ENCODE measurements at regions not wholly inside any gene's neighbourhood (a gene's known extent, or its start where the extent isn't known, plus 50 kb on each side); places are given as distances from the start of the nearest gene placed in this dataset.

DNA sequence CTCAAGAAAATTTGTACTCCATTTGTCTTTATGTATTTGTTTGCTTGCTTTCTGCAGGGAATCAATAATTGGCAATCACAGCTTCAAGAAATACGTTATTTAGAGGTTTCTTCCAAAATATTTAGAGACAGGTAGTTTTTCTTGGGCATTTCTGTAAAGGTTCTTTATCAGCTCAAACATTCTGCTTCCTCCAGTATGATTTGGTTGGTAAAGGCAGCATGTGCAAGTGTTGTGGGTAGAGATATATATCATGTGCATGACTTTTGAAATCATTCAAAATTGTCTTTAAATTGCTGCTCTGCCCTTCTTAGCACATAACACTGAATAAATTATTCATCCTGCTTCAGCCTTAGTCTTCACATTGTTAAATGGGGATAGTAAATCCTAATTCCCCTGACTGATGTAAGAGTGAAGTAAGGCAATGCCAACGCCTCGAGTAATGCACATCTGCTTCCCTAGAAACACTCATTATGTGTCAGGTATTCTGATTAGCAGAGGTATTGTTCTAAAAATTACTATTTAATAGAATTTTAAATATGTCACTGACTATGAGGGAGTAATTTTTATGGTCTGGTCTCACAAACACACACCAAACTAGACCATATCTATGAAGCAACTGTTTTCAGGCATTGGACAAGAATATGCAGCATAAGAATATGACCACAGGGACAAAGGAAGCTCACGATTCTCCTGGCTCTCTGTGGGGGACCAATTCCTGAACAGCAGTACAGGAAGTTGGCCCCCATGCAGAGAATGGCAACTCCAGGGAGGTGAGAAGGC, 77.3 kb upstream of the AKR1E2 start:
- Histone ChIP-seq H3K4me3 (ENCODE audit: low read depth in 1 of 3, low read length in 3 of 3) (no peak overlapping the region), H3K9me3 (ENCODE audit: control insufficient read depth in 4 of 4, low read length in 3 of 4) (no peaks in the 10 kb centered on the region), H3K27ac (ENCODE audit: low read depth in 1 of 2, low read length in 2 of 2) (no peak overlapping the region), H3K9ac (ENCODE audit: low read depth in 1 of 2, low read length in 2 of 2) (no peak overlapping the region), H3K4me1 (ENCODE audit: control insufficient read depth in 4 of 4, insufficient read depth in 4 of 4, low read length in 3 of 4) (no peaks in the 10 kb centered on the region), H3K36me3 (ENCODE audit: control insufficient read depth in 4 of 4, insufficient read depth in 3 of 4, low read depth in 1 of 4, low read length in 3 of 4) (no peaks in the 10 kb centered on the region), H3K27me3 (ENCODE audit: control insufficient read depth in 4 of 4, insufficient read depth in 4 of 4, low read length in 3 of 4) (no peaks in the 10 kb centered on the region)
- 59% methylated on average over 4 of the region's 4 CpGs for WGBS
- no peak for DNase-seq (ENCODE audit: low spot score)
- no peak for TF ChIP-seq TAF1 (conservative IDR thresholded peaks at IDR 0.05)
- TF ChIP-seq, protein P1, sequence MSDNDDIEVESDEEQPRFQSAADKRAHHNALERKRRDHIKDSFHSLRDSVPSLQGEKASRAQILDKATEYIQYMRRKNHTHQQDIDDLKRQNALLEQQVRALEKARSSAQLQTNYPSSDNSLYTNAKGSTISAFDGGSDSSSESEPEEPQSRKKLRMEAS (IDR thresholded peaks at IDR 0.05) = no peak
- TF ChIP-seq, protein P2, sequence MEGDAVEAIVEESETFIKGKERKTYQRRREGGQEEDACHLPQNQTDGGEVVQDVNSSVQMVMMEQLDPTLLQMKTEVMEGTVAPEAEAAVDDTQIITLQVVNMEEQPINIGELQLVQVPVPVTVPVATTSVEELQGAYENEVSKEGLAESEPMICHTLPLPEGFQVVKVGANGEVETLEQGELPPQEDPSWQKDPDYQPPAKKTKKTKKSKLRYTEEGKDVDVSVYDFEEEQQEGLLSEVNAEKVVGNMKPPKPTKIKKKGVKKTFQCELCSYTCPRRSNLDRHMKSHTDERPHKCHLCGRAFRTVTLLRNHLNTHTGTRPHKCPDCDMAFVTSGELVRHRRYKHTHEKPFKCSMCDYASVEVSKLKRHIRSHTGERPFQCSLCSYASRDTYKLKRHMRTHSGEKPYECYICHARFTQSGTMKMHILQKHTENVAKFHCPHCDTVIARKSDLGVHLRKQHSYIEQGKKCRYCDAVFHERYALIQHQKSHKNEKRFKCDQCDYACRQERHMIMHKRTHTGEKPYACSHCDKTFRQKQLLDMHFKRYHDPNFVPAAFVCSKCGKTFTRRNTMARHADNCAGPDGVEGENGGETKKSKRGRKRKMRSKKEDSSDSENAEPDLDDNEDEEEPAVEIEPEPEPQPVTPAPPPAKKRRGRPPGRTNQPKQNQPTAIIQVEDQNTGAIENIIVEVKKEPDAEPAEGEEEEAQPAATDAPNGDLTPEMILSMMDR (IDR thresholded peaks at IDR 0.05; ENCODE audit: low read depth, low read length, missing input control) = no peak
- TF ChIP-seq YY1 (IDR thresholded peaks at IDR 0.05) = no peak
- no peak for TF ChIP-seq HNF4A (conservative IDR thresholded peaks at IDR 0.05)
- TF ChIP-seq EGR1 (IDR thresholded peaks at IDR 0.05; ENCODE audit: low read depth in 2 of 2) = no peak
- TF ChIP-seq GABPA (IDR thresholded peaks at IDR 0.05 in 1 of 2, conservative IDR thresholded peaks at IDR 0.05 in 1 of 2) = no peak
- TF ChIP-seq JUND (IDR thresholded peaks at IDR 0.05) = no peak
- no peak for TF ChIP-seq HNF4G (IDR thresholded peaks at IDR 0.05)

DNA sequence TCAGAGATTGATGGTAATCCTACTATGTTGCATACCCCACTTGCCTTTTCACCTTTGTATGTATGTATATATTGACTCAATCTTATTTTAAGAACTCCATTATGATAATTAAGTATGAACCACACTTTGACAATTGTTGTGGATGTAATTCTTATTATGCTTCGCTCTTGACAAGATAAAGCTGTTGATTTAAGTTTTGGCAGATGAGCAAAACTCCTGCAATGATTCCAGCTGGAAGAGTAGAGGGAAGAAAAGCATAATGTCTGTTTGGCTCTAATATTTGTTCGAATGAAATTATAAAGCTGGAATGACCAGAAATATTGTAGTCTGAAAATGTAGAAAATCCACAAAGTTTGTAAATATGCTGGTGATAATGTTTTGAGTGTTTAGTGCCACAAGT, 83.8 kb upstream of the AKR1E2 start:
- Histone ChIP-seq H3K4me1 (ENCODE audit: control insufficient read depth in 4 of 4, insufficient read depth in 4 of 4, low read length in 3 of 4) (no peaks in the 10 kb centered on the region), H3K9ac (ENCODE audit: low read depth in 1 of 2, low read length in 2 of 2) (no peak overlapping the region), H3K27me3 (ENCODE audit: control insufficient read depth in 4 of 4, insufficient read depth in 4 of 4, low read length in 3 of 4) (no peaks in the 10 kb centered on the region), H3K4me3 (ENCODE audit: low read depth in 1 of 3, low read length in 3 of 3) (no peak overlapping the region), H3K27ac (ENCODE audit: low read depth in 1 of 2, low read length in 2 of 2) (no peak overlapping the region), H3K36me3 (ENCODE audit: control insufficient read depth in 4 of 4, insufficient read depth in 3 of 4, low read depth in 1 of 4, low read length in 3 of 4) (no peaks in the 10 kb centered on the region), H3K9me3 (ENCODE audit: control insufficient read depth in 4 of 4, low read length in 3 of 4) (no peaks in the 10 kb centered on the region)
- no peak for DNase-seq (ENCODE audit: low spot score)
- TF ChIP-seq HNF4A (conservative IDR thresholded peaks at IDR 0.05) (no peak), FOXA2 (IDR thresholded peaks at IDR 0.05) (no peak), EGR1 (IDR thresholded peaks at IDR 0.05; ENCODE audit: low read depth in 2 of 2) (no peak), NR2F2 (IDR thresholded peaks at IDR 0.05) (no peak), RXRA (IDR thresholded peaks at IDR 0.05) (no peak), GABPA (IDR thresholded peaks at IDR 0.05 in 1 of 2, conservative IDR thresholded peaks at IDR 0.05 in 1 of 2) (no peak), FOXA1 (IDR thresholded peaks at IDR 0.05) (no peak)
- TF ChIP-seq, protein P3, sequence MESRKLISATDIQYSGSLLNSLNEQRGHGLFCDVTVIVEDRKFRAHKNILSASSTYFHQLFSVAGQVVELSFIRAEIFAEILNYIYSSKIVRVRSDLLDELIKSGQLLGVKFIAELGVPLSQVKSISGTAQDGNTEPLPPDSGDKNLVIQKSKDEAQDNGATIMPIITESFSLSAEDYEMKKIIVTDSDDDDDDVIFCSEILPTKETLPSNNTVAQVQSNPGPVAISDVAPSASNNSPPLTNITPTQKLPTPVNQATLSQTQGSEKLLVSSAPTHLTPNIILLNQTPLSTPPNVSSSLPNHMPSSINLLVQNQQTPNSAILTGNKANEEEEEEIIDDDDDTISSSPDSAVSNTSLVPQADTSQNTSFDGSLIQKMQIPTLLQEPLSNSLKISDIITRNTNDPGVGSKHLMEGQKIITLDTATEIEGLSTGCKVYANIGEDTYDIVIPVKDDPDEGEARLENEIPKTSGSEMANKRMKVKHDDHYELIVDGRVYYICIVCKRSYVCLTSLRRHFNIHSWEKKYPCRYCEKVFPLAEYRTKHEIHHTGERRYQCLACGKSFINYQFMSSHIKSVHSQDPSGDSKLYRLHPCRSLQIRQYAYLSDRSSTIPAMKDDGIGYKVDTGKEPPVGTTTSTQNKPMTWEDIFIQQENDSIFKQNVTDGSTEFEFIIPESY (IDR thresholded peaks at IDR 0.05) = no peak
- TF ChIP-seq, protein P4, sequence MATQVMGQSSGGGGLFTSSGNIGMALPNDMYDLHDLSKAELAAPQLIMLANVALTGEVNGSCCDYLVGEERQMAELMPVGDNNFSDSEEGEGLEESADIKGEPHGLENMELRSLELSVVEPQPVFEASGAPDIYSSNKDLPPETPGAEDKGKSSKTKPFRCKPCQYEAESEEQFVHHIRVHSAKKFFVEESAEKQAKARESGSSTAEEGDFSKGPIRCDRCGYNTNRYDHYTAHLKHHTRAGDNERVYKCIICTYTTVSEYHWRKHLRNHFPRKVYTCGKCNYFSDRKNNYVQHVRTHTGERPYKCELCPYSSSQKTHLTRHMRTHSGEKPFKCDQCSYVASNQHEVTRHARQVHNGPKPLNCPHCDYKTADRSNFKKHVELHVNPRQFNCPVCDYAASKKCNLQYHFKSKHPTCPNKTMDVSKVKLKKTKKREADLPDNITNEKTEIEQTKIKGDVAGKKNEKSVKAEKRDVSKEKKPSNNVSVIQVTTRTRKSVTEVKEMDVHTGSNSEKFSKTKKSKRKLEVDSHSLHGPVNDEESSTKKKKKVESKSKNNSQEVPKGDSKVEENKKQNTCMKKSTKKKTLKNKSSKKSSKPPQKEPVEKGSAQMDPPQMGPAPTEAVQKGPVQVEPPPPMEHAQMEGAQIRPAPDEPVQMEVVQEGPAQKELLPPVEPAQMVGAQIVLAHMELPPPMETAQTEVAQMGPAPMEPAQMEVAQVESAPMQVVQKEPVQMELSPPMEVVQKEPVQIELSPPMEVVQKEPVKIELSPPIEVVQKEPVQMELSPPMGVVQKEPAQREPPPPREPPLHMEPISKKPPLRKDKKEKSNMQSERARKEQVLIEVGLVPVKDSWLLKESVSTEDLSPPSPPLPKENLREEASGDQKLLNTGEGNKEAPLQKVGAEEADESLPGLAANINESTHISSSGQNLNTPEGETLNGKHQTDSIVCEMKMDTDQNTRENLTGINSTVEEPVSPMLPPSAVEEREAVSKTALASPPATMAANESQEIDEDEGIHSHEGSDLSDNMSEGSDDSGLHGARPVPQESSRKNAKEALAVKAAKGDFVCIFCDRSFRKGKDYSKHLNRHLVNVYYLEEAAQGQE (IDR thresholded peaks at IDR 0.05) = no peak
- TF ChIP-seq, protein P1 (IDR thresholded peaks at IDR 0.05) = no peak
- TF ChIP-seq, protein P2 (IDR thresholded peaks at IDR 0.05; ENCODE audit: low read depth, low read length, missing input control) = no peak
- TF ChIP-seq, protein P5, sequence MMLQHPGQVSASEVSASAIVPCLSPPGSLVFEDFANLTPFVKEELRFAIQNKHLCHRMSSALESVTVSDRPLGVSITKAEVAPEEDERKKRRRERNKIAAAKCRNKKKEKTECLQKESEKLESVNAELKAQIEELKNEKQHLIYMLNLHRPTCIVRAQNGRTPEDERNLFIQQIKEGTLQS (IDR thresholded peaks at IDR 0.05) = no peak
- WGBS = 70% methylated on average over 2 of the region's 2 CpGs

Data from liver (tissue), 8 donors.